NOMO-1 (cell line): ENCODE measurements at regions not wholly inside any gene's neighbourhood (a gene's known extent, or its start where the extent isn't known, plus 50 kb on each side); places are given as distances from the start of the nearest gene placed in this dataset.

Source experiments
- DNase-seq, 2 experiments: peaks; one replicate each; lab custom pipeline; 2025; ENCODE audit not compliant: unreplicated experiment in 2 of 2; lab: John Stamatoyannopoulos, UW

- DNase-seq: no peak
These were observed 324.6 kb upstream of the MTNR1B start for GRCh38 chr11:92644595-92645445.

GRCh38 chr11:92651159-92651558 is 318.3 kb upstream of the MTNR1B start:
- DNase-seq: no peak

- DNase-seq: no peak
These were observed 316.0 kb upstream of the MTNR1B start for GRCh38 chr11:92653454-92653853.

GRCh38 chr11:92656783-92657182 is 312.7 kb upstream of the MTNR1B start:
- DNase-seq: no peak

- no peak for DNase-seq
These were observed 312.2 kb upstream of the MTNR1B start for GRCh38 chr11:92657226-92657625.

- DNase-seq: no peak
These were observed 310.7 kb upstream of the MTNR1B start for GRCh38 chr11:92658733-92659132.

- DNase-seq: no peak
These were observed 309.7 kb upstream of the MTNR1B start for GRCh38 chr11:92659793-92660192.

GRCh38 chr11:92662601-92663360 is 306.7 kb upstream of the MTNR1B start:
- no peak for DNase-seq

GRCh38 chr11:92663539-92663938 is 305.9 kb upstream of the MTNR1B start:
- DNase-seq: no peak

- DNase-seq: no peak
These were observed 301.8 kb upstream of the MTNR1B start for GRCh38 chr11:92667486-92668152.

- DNase-seq: no peak
These were observed 299.1 kb upstream of the MTNR1B start for GRCh38 chr11:92670308-92670890.

GRCh38 chr11:92671081-92671480 is 298.4 kb upstream of the MTNR1B start:
- DNase-seq: no peak

- DNase-seq: no peak
These were observed 294.1 kb upstream of the MTNR1B start for GRCh38 chr11:92675303-92675702.

GRCh38 chr11:92675810-92676209 is 293.6 kb upstream of the MTNR1B start:
- DNase-seq: no peak

- no peak for DNase-seq
These were observed 291.3 kb upstream of the MTNR1B start for GRCh38 chr11:92678008-92678611.

GRCh38 chr11:92681586-92681985 is 287.9 kb upstream of the MTNR1B start:
- DNase-seq: no peak

- no peak for DNase-seq
These were observed 287.3 kb upstream of the MTNR1B start for GRCh38 chr11:92682136-92682535.

- no peak for DNase-seq
These were observed 286.5 kb upstream of the MTNR1B start for GRCh38 chr11:92682952-92683351.

GRCh38 chr11:92685049-92685448 is 284.4 kb upstream of the MTNR1B start:
- DNase-seq: no peak

GRCh38 chr11:92687724-92688123 is 281.7 kb upstream of the MTNR1B start:
- no peak for DNase-seq

- no peak for DNase-seq
These were observed 281.0 kb upstream of the MTNR1B start for GRCh38 chr11:92688416-92688815.
